ENCODE measurements at regions not wholly inside any gene's neighbourhood (a gene's known extent, or its start where the extent isn't known, plus 50 kb on each side); places are given as distances from the start of the nearest gene placed in this dataset.

- no peak for DNase-seq
Measured at GRCh38 chr4:52290466-52290865, 239.4 kb downstream of the SPATA18 start.

- DNase-seq: no peak
Measured at GRCh38 chr4:52292245-52292644, 241.1 kb downstream of the SPATA18 start.

GRCh38 chr4:52296341-52296740 lies 245.2 kb downstream of the SPATA18 start:
- no peak for DNase-seq

GRCh38 chr4:52298444-52298843 lies 247.3 kb downstream of the SPATA18 start:
- peak; percentile 22 for DNase-seq

GRCh38 chr4:52299120-52299519 lies 248.0 kb downstream of the SPATA18 start:
- DNase-seq: peak; percentile 2

GRCh38 chr4:52311464-52312125 lies 260.5 kb downstream of the SPATA18 start:
- no peak for DNase-seq

GRCh38 chr4:52312722-52313121 lies 261.6 kb downstream of the SPATA18 start:
- DNase-seq: no peak

- DNase-seq: no peak
Measured at GRCh38 chr4:52317361-52317879, 266.3 kb downstream of the SPATA18 start.

- DNase-seq: no peak
Measured at GRCh38 chr4:52317981-52318380, 266.9 kb downstream of the SPATA18 start.

GRCh38 chr4:52329894-52330293 lies 278.8 kb downstream of the SPATA18 start:
- no peak for DNase-seq

- DNase-seq: no peak
Measured at GRCh38 chr4:52343595-52343994, 292.5 kb downstream of the SPATA18 start.

GRCh38 chr4:52350926-52351325 lies 299.8 kb downstream of the SPATA18 start:
- no peak for DNase-seq

GRCh38 chr4:52358366-52358765 lies 300.7 kb downstream of the USP46 start:
- no peak for DNase-seq

GRCh38 chr4:52358883-52359321 lies 300.2 kb downstream of the USP46 start:
- DNase-seq: no peak

- no peak for DNase-seq
Measured at GRCh38 chr4:52366191-52366590, 292.9 kb downstream of the USP46 start.

- no peak for DNase-seq
Measured at GRCh38 chr4:52366621-52367020, 292.5 kb downstream of the USP46 start.

- DNase-seq: no peak
Measured at GRCh38 chr4:52367282-52367830, 291.7 kb downstream of the USP46 start.

- DNase-seq: no peak
Measured at GRCh38 chr4:52368895-52369294, 290.2 kb downstream of the USP46 start.

GRCh38 chr4:52369649-52370048 lies 289.5 kb downstream of the USP46 start:
- DNase-seq: no peak

- DNase-seq: no peak
Measured at GRCh38 chr4:52370576-52370975, 288.5 kb downstream of the USP46 start.

GRCh38 chr4:52371841-52372240 lies 287.3 kb downstream of the USP46 start:
- DNase-seq: no peak

- no peak for DNase-seq
Measured at GRCh38 chr4:52372269-52372668, 286.8 kb downstream of the USP46 start.

GRCh38 chr4:52372747-52373146 lies 286.4 kb downstream of the USP46 start:
- no peak for DNase-seq

- DNase-seq: no peak
Measured at GRCh38 chr4:52373650-52374049, 285.5 kb downstream of the USP46 start.

- no peak for DNase-seq
Measured at GRCh38 chr4:52374877-52375276, 284.2 kb downstream of the USP46 start.

Measured in EL (cell line).